Neural cell (in vitro differentiated cells): ENCODE measurements at regions not wholly inside any gene's neighbourhood (a gene's known extent, or its start where the extent isn't known, plus 50 kb on each side); places are given as distances from the start of the nearest gene placed in this dataset.
A peak's percentile ranks its signal among the peaks of the same experiment; 100 is the strongest.

Experiments
- H2AFZ ChIP-seq: fragments of 200-600, 300-800 bp; sonication (generic), shearing (Covaris generic); 2 replicates; pipeline ENCODE4 v1.6.0; 2014; ENCODE audit warnings: low read depth, mild to moderate bottlenecking, antibody characterized with exemption, low read length, moderate library complexity
- H3F3A ChIP-seq: fragments of 200-600 bp; shearing (Covaris generic); 2 replicates; pipeline ENCODE4 v1.6.1; 2016; ENCODE audit warnings: mild to moderate bottlenecking, moderate library complexity, mixed read lengths, antibody characterized with exemption, low read length; ENCODE audit not compliant: insufficient read depth, poor library complexity, severe bottlenecking
- H3K27ac ChIP-seq: fragments of 200-600, 300-800 bp; sonication (generic), shearing (Covaris generic); 2 replicates; pipeline ENCODE4 v1.5.1; 2014; ENCODE audit warnings: mild to moderate bottlenecking, low read length, moderate library complexity
- H3K27me3 ChIP-seq: fragments of 300-800, 200-600 bp; sonication (generic), shearing (Covaris generic); 2 replicates; pipeline ENCODE4 v1.6.0; 2014; ENCODE audit warnings: mild to moderate bottlenecking, low read depth, low read length, moderate library complexity; ENCODE audit not compliant: insufficient read depth
- H3K36me3 ChIP-seq: fragments of 300-800, 200-600 bp; sonication (generic), shearing (Covaris generic); 2 replicates; pipeline ENCODE4 v1.5.1; 2014; ENCODE audit warnings: mild to moderate bottlenecking, antibody characterized with exemption, low read length, moderate library complexity; ENCODE audit not compliant: insufficient read depth
- H3K4me2 ChIP-seq: fragments of 300-800, 200-600 bp; sonication (generic), shearing (Covaris generic); 2 replicates; pipeline ENCODE4 v1.6.0; 2014; ENCODE audit warnings: mild to moderate bottlenecking, low read length
- H3K4me3 ChIP-seq: fragments of 300-800, 200-600 bp; sonication (generic), shearing (Covaris generic); 2 replicates; pipeline ENCODE4 v1.5.1; 2014; ENCODE audit warnings: mild to moderate bottlenecking, low read length, moderate library complexity
- H3K79me2 ChIP-seq: fragments of 200-600 bp; shearing (Covaris generic); replicated peaks from 2 replicates; pipeline ENCODE4 v1.6.0; 2014; ENCODE audit warnings: mild to moderate bottlenecking, low read length, moderate library complexity; ENCODE audit not compliant: insufficient read depth
- H3K9ac ChIP-seq: fragments of 300-800, 200-600 bp; sonication (generic), shearing (Covaris generic); 2 replicates; pipeline ENCODE4 v1.6.1; 2016; ENCODE audit warnings: mild to moderate bottlenecking, low read length, mixed read lengths
- H3K9me2 ChIP-seq: fragments of 200-600 bp; shearing (Covaris generic); 2 replicates; pipeline ENCODE4 v1.6.1; 2016; ENCODE audit warnings: mild to moderate bottlenecking, low read length, mixed read lengths; ENCODE audit not compliant: insufficient read depth
- H3K9me3 ChIP-seq: fragments of 200-600, 300-800 bp; sonication (generic), shearing (Covaris generic); 2 replicates; pipeline ENCODE4 v1.6.1; 2016; ENCODE audit warnings: mild to moderate bottlenecking, mixed run types, low read length, moderate library complexity, mixed read lengths
- H4K20me1 ChIP-seq: fragments of 200-600 bp; shearing (Covaris generic); 2 replicates; pipeline ENCODE4 v1.6.1; 2016; ENCODE audit warnings: mild to moderate bottlenecking, mixed run types; ENCODE audit not compliant: insufficient read depth
- EP300 ChIP-seq: fragments of 450-650 bp; conservative IDR thresholded peaks from 2 replicates; pipeline ENCODE4 v1.6.1; 2014; ENCODE audit warnings: antibody characterized with exemption, mild to moderate bottlenecking, moderate library complexity; ENCODE audit not compliant: poor library complexity, severe bottlenecking
- EZH2 ChIP-seq: fragments of 200-600, 300-800 bp; shearing (Covaris generic), sonication (generic); IDR thresholded peaks from 2 replicates; pipeline ENCODE4 v1.6.1; 2014; ENCODE audit warnings: antibody characterized with exemption, low read length, borderline replicate concordance, mild to moderate bottlenecking; ENCODE audit not compliant: insufficient read depth, poor library complexity, severe bottlenecking
- MXI1 ChIP-seq: fragments of 450-650 bp; conservative IDR thresholded peaks from 2 replicates; pipeline ENCODE4 v1.6.1; 2014; ENCODE audit warnings: antibody characterized with exemption, mild to moderate bottlenecking; ENCODE audit not compliant: poor library complexity, severe bottlenecking
- POLR2AphosphoS5 ChIP-seq: IDR thresholded peaks from 2 replicates; pipeline ENCODE4 v1.6.1; 2012
- RAD21 ChIP-seq: fragments of 450-650 bp; conservative IDR thresholded peaks from 2 replicates; pipeline ENCODE4 v1.6.1; 2014; ENCODE audit warnings: antibody characterized with exemption, mild to moderate bottlenecking, moderate library complexity
- SMC3 ChIP-seq: fragments of 450-650 bp; conservative IDR thresholded peaks from 2 replicates; pipeline ENCODE4 v1.6.1; 2014; ENCODE audit warnings: antibody characterized with exemption, mild to moderate bottlenecking, moderate library complexity; ENCODE audit not compliant: poor library complexity
- TAF1 ChIP-seq: IDR thresholded peaks from 2 replicates; pipeline ENCODE4 v1.6.1; 2012; ENCODE audit warnings: low read depth
- TF ChIP-seq, protein P1 (sequence below): fragments of 450-650 bp; IDR thresholded peaks from 2 replicates; pipeline ENCODE4 v1.5.1; 2014; ENCODE audit warnings: antibody characterized with exemption, mild to moderate bottlenecking, moderate library complexity; ENCODE audit not compliant: poor library complexity, severe bottlenecking
- TF ChIP-seq, protein P2 (sequence below): IDR thresholded peaks from 2 replicates; pipeline ENCODE4 v1.6.1; 2012; ENCODE audit warnings: borderline replicate concordance

DNA sequence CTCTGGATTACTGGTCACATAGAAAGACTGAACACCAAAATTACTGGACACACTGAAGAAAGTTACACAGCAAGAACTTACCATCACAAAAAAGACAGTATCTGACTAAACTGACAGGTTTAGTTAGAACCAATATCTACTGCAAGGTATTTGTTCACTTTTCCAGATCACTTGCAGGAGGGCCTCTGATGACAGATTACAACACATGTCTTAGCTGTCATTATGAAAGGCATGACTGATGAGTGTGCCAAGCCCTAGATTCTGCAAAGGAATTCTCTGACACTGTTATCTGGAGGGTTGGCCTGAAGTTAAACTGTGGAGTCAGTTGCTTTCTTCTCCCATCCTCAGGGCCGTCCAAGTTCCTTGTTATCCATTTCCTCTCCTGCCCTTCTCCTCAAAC, 242.7 kb downstream of the KIF20B start:
- Histone ChIP-seq H3K27me3 (no peaks in the 10 kb centered on the region), H3K4me3 (no peak overlapping the region), H3K79me2 (no peaks in the 10 kb centered on the region), H4K20me1 (no peaks in the 10 kb centered on the region), H3F3A (no peaks in the 10 kb centered on the region), H2AFZ (no peak overlapping the region), H3K36me3 (no peaks in the 10 kb centered on the region), H3K27ac (no peak overlapping the region), H3K9me2 (no peaks in the 10 kb centered on the region), H3K9me3 (no peaks in the 10 kb centered on the region), H3K4me2 (no peak overlapping the region), H3K9ac (no peak overlapping the region)
- TF ChIP-seq POLR2AphosphoS5, result peak; percentile 33
- peak; percentile 79 for TF ChIP-seq EP300
- TF ChIP-seq, protein P1, sequence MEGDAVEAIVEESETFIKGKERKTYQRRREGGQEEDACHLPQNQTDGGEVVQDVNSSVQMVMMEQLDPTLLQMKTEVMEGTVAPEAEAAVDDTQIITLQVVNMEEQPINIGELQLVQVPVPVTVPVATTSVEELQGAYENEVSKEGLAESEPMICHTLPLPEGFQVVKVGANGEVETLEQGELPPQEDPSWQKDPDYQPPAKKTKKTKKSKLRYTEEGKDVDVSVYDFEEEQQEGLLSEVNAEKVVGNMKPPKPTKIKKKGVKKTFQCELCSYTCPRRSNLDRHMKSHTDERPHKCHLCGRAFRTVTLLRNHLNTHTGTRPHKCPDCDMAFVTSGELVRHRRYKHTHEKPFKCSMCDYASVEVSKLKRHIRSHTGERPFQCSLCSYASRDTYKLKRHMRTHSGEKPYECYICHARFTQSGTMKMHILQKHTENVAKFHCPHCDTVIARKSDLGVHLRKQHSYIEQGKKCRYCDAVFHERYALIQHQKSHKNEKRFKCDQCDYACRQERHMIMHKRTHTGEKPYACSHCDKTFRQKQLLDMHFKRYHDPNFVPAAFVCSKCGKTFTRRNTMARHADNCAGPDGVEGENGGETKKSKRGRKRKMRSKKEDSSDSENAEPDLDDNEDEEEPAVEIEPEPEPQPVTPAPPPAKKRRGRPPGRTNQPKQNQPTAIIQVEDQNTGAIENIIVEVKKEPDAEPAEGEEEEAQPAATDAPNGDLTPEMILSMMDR, result no peak
- no peak for TF ChIP-seq RAD21

DNA sequence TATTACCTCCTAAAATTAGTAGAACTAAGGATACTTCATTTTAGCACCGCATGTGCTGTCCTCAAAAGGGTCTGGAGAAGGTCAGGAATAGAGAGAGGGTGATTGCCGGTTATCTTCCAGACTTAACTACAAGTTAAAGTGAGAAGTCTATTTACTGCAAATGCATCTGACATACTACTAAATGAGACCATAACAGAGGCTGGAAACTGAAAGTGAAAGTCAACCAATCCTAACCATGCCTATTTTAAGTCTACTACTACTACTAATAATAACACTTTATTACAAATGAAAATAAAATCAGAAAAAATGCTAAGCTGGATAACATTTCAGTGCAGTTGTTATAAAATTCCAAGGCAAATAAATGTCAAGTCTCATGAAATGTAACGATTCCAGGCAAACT, 244.7 kb downstream of the KIF20B start:
- Histone ChIP-seq H3K36me3 (no peaks in the 10 kb centered on the region), H3K9me2 (no peaks in the 10 kb centered on the region), H3K27ac (no peak overlapping the region), H2AFZ (no peak overlapping the region), H3K4me3 (no peak overlapping the region), H3K27me3 (no peaks in the 10 kb centered on the region), H3K9me3 (no peaks in the 10 kb centered on the region), H4K20me1 (no peaks in the 10 kb centered on the region), H3F3A (no peaks in the 10 kb centered on the region), H3K9ac (no peak overlapping the region), H3K79me2 (no peaks in the 10 kb centered on the region), H3K4me2 (no peak overlapping the region)
- no peak for TF ChIP-seq EZH2
- TF ChIP-seq EP300, result no peak
- no peak for TF ChIP-seq RAD21
- TF ChIP-seq, protein P1, result no peak
- no peak for TF ChIP-seq MXI1

DNA sequence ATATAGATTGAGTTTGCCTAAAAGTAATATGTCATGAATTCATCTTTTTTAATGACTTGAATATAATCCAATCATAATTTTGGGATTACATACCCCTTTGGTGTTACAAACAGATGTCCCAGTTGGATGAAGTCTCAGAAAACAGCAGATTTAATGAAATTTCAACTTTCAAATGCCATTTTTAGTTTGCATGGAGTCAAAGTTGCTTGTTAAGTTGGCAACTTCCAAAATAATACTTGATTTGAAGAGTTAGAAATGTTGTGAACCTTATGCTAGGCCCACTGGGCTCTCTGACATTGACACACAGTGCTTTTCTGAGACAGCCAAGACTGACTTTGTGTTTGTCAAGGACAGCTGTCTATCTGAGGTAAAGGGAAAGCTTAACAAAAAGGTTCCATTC, 248.1 kb downstream of the KIF20B start:
- TF ChIP-seq EZH2, result no peak
- TF ChIP-seq MXI1, result no peak
- TF ChIP-seq POLR2AphosphoS5, result no peak
- TF ChIP-seq, protein P2, sequence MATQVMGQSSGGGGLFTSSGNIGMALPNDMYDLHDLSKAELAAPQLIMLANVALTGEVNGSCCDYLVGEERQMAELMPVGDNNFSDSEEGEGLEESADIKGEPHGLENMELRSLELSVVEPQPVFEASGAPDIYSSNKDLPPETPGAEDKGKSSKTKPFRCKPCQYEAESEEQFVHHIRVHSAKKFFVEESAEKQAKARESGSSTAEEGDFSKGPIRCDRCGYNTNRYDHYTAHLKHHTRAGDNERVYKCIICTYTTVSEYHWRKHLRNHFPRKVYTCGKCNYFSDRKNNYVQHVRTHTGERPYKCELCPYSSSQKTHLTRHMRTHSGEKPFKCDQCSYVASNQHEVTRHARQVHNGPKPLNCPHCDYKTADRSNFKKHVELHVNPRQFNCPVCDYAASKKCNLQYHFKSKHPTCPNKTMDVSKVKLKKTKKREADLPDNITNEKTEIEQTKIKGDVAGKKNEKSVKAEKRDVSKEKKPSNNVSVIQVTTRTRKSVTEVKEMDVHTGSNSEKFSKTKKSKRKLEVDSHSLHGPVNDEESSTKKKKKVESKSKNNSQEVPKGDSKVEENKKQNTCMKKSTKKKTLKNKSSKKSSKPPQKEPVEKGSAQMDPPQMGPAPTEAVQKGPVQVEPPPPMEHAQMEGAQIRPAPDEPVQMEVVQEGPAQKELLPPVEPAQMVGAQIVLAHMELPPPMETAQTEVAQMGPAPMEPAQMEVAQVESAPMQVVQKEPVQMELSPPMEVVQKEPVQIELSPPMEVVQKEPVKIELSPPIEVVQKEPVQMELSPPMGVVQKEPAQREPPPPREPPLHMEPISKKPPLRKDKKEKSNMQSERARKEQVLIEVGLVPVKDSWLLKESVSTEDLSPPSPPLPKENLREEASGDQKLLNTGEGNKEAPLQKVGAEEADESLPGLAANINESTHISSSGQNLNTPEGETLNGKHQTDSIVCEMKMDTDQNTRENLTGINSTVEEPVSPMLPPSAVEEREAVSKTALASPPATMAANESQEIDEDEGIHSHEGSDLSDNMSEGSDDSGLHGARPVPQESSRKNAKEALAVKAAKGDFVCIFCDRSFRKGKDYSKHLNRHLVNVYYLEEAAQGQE, result no peak
- TF ChIP-seq SMC3, result no peak
- TF ChIP-seq RAD21, result no peak
- TF ChIP-seq EP300, result no peak
- TF ChIP-seq TAF1, result no peak
- TF ChIP-seq, protein P1, result no peak
- H3K36me3 ChIP-seq, result no peaks in the 10 kb centered on the region

More for the DNA sequence above, 248.1 kb downstream of the KIF20B start:
- Histone ChIP-seq H3K9me3 (no peaks in the 10 kb centered on the region), H4K20me1 (no peaks in the 10 kb centered on the region), H3K9me2 (no peaks in the 10 kb centered on the region), H3K9ac (no peak overlapping the region), H3K27me3 (no peaks in the 10 kb centered on the region), H3K79me2 (no peaks in the 10 kb centered on the region), H3F3A (no peaks in the 10 kb centered on the region), H3K4me3 (no peak overlapping the region), H2AFZ (no peak overlapping the region), H3K27ac (no peak overlapping the region), H3K4me2 (no peak overlapping the region)
